22Rv1 (cell line): ENCODE measurements at regions not wholly inside any gene's neighbourhood (a gene's known extent, or its start where the extent isn't known, plus 50 kb on each side); places are given as distances from the start of the nearest gene placed in this dataset.

Source experiments
- H3K27ac ChIP-seq: fragments of 450-650 bp; 2 replicates; pipeline ENCODE4 v1.5.1; 2017
- CTCF ChIP-seq: fragments of 450-650 bp; IDR thresholded peaks from 2 replicates; pipeline ENCODE4 v1.5.1; 2017; ENCODE audit warnings: mild to moderate bottlenecking
- ZFX ChIP-seq: fragments of 450-650 bp; IDR thresholded peaks from 2 replicates; pipeline ENCODE4 v1.6.1; 2017; ENCODE audit warnings: antibody characterized with exemption, borderline replicate concordance

GRCh38 chr10:89959433-89960110, 258.2 kb downstream of the KIF20B start:
- no peak for TF ChIP-seq ZFX
- no peak for TF ChIP-seq CTCF
- H3K27ac ChIP-seq: no peak overlapping the region

- H3K27ac ChIP-seq: no peak overlapping the region
- TF ChIP-seq CTCF: no peak
- TF ChIP-seq ZFX: no peak
Measured at GRCh38 chr10:89963451-89964102, 262.2 kb downstream of the KIF20B start.

DNA sequence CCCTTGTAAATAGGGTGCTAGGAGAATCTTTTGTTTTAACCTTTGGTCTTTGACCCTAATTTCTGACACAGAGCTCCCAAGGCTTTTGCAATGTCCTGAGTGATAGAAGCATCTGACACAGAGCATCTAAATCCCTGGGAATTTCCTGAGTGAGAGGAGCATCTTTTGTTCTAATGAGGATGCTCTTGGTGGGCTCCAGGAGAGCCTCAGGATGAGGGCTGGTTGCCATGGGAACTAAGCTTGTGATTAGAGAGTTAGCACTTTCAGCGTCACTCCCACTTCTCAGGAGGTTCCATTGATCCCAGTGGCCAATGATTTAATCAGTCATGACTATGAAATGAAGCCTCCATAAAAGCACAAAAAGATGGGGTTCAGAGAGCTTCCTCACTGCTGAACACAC, 264.8 kb downstream of the KIF20B start:
- TF ChIP-seq CTCF (no peak), ZFX (no peak)
- H3K27ac ChIP-seq: no peak overlapping the region

DNA sequence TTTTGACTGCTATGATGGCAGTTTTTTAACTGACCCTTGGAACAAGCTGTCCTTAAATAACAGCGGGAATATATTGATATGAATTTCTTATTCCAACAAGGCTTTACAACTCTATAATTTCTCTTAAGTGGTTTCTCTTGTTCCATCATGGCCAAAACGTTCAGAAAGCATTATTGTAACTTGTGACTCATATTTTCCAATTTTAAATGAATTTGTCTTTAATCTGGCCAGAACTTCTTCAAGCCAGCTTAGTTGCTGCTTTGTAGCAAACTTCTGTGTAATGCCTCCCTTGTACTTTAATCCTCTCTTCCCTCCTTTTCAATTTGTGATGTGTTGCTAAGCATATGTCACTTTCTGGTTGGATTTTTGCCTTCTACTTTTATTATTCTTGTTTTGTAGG, 271.9 kb downstream of the KIF20B start:
- no peak for TF ChIP-seq ZFX
- no peak for TF ChIP-seq CTCF
- no peak overlapping the region for H3K27ac ChIP-seq

GRCh38 chr10:89975071-89975470, 273.7 kb downstream of the KIF20B start:
- no peak for TF ChIP-seq ZFX
- TF ChIP-seq CTCF: no peak
- H3K27ac ChIP-seq: no peak overlapping the region

- no peak for TF ChIP-seq CTCF
- TF ChIP-seq ZFX: no peak
- no peak overlapping the region for H3K27ac ChIP-seq
Measured at GRCh38 chr10:89975771-89976170, 274.4 kb downstream of the KIF20B start.

DNA sequence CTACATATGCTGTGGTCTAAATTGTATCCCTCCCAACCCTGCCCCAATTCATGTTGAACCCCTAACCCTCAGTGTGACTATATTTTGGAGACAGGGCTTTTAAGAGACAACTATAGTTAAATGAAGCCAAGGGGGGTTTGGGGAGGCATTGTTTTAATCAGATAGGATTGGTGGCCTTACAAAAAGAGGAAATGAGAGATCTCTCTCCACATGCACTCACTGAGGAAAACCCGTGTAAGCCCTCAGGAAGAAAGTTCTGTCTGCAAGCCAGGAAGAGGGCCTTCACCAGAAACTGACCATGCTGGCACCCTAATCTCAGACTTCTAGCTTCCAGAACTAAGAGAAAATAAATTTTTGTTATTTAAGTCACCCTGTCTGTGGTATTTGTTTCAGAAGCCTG, 276.7 kb downstream of the KIF20B start:
- TF ChIP-seq CTCF (no peak), ZFX (no peak)

More for the DNA sequence above, 276.7 kb downstream of the KIF20B start:
- H3K27ac ChIP-seq: no peak overlapping the region
